Testis (tissue), 2 donors: ENCODE measurements at regions not wholly inside any gene's neighbourhood (a gene's known extent, or its start where the extent isn't known, plus 50 kb on each side); places are given as distances from the start of the nearest gene placed in this dataset.

ENCODE experiments used
- POLR2A ChIP-seq: fragments of 450-650 bp; IDR thresholded peaks from one replicate; pipeline ENCODE4 v1.6.1; 2017; ENCODE audit warnings: antibody characterized with exemption, mild to moderate bottlenecking, moderate library complexity
- TF ChIP-seq, protein P1 (sequence below), 3 experiments: fragments of 450-650 bp in 2 of 3; fragments of 200-600 bp in 1 of 3; sonication (generic) in 1 of 3; IDR thresholded peaks; one replicate each; pipeline ENCODE4 v1.5.1; 2016 to 2019; ENCODE audit warnings: antibody characterized with exemption in 3 of 3, mild to moderate bottlenecking in 2 of 3, moderate library complexity in 1 of 3

DNA sequence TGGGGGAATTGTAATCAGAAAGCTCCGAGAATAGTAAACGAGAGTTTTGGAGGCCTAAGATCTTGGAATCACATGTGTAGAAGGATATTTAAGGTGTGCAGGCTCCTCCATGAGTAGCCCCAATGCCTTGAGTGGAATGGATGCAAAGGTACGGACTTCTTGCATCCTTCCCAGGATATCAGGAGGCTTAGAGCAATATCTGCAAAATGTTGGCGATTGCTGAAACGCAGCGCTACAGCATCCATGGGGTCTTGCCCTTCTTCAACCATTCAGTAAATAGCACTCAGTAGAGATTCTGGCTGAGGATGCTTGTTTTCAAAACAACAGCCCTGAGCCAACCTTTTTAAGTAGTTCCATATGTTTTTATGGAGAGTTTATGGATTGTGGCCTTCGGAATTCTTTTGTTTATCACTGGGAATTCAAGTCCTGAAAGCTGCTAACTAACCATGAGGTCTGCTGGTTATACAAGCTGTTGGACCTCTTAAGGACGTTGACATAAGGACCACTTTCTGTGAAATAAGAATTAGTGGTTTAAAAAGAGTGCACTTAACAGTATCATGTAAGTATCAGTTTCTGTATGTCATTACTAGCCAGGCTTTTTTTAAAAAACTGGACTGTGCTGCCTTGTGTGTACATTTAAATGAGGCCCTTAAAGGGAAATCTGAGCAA is 228.8 kb upstream of the PGRMC2 start:
- TF ChIP-seq, protein P1, sequence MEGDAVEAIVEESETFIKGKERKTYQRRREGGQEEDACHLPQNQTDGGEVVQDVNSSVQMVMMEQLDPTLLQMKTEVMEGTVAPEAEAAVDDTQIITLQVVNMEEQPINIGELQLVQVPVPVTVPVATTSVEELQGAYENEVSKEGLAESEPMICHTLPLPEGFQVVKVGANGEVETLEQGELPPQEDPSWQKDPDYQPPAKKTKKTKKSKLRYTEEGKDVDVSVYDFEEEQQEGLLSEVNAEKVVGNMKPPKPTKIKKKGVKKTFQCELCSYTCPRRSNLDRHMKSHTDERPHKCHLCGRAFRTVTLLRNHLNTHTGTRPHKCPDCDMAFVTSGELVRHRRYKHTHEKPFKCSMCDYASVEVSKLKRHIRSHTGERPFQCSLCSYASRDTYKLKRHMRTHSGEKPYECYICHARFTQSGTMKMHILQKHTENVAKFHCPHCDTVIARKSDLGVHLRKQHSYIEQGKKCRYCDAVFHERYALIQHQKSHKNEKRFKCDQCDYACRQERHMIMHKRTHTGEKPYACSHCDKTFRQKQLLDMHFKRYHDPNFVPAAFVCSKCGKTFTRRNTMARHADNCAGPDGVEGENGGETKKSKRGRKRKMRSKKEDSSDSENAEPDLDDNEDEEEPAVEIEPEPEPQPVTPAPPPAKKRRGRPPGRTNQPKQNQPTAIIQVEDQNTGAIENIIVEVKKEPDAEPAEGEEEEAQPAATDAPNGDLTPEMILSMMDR (IDR thresholded peaks at IDR 0.05): no peak
- no peak for TF ChIP-seq POLR2A
